GM21526 (cell line): ENCODE measurements at regions not wholly inside any gene's neighbourhood (a gene's known extent, or its start where the extent isn't known, plus 50 kb on each side); places are given as distances from the start of the nearest gene placed in this dataset.

ENCODE experiments used
- ATAC-seq: cut with Tn5 transposase; IDR thresholded peaks from one replicate; pipeline ENCODE4 v1.9.1; 2021; ENCODE audit warnings: moderate library complexity; ENCODE audit not compliant: unreplicated experiment, low FRiP score

- ATAC-seq: no peak
Observed at GRCh38 chr2:219985017-219985416, 357.6 kb downstream of the SLC4A3 start.

- no peak for ATAC-seq
Observed at GRCh38 chr2:219987830-219988229, 360.4 kb downstream of the SLC4A3 start.

GRCh38 chr2:219989744-219990143 is 362.3 kb downstream of the SLC4A3 start:
- ATAC-seq: no peak

- ATAC-seq: no peak
Observed at GRCh38 chr2:219991116-219991515, 363.7 kb downstream of the SLC4A3 start.

- no peak for ATAC-seq
Observed at GRCh38 chr2:219995399-219995798, 368.0 kb downstream of the SLC4A3 start.

GRCh38 chr2:219995991-219996765 is 368.7 kb downstream of the SLC4A3 start:
- ATAC-seq: no peak

- no peak for ATAC-seq
Observed at GRCh38 chr2:219997341-219997851, 370.0 kb downstream of the SLC4A3 start.

GRCh38 chr2:219998107-219998506 is 370.7 kb downstream of the SLC4A3 start:
- no peak for ATAC-seq

GRCh38 chr2:219998714-219999227 is 371.3 kb downstream of the SLC4A3 start:
- no peak for ATAC-seq

GRCh38 chr2:220000080-220000479 is 372.6 kb downstream of the SLC4A3 start:
- ATAC-seq: no peak

GRCh38 chr2:220000586-220000985 is 373.2 kb downstream of the SLC4A3 start:
- ATAC-seq: no peak

- no peak for ATAC-seq
Observed at GRCh38 chr2:220001751-220002150, 374.3 kb downstream of the SLC4A3 start.

GRCh38 chr2:220002251-220002650 is 374.8 kb downstream of the SLC4A3 start:
- no peak for ATAC-seq

GRCh38 chr2:220002699-220003098 is 375.3 kb downstream of the SLC4A3 start:
- no peak for ATAC-seq

- no peak for ATAC-seq
Observed at GRCh38 chr2:220005362-220005761, 377.9 kb downstream of the SLC4A3 start.

- no peak for ATAC-seq
Observed at GRCh38 chr2:220006152-220006621, 378.8 kb downstream of the SLC4A3 start.

- no peak for ATAC-seq
Observed at GRCh38 chr2:220011859-220012258, 384.4 kb downstream of the SLC4A3 start.

- no peak for ATAC-seq
Observed at GRCh38 chr2:220014961-220015360, 387.5 kb downstream of the SLC4A3 start.

- no peak for ATAC-seq
Observed at GRCh38 chr2:220015576-220015975, 388.1 kb downstream of the SLC4A3 start.

GRCh38 chr2:220025207-220025606 is 397.8 kb downstream of the SLC4A3 start:
- ATAC-seq: no peak

GRCh38 chr2:220029013-220029412 is 401.6 kb downstream of the SLC4A3 start:
- ATAC-seq: no peak

GRCh38 chr2:220033546-220033945 is 406.1 kb downstream of the SLC4A3 start:
- no peak for ATAC-seq
